Mesodermal cell (in vitro differentiated cells): ENCODE measurements at regions not wholly inside any gene's neighbourhood (a gene's known extent, or its start where the extent isn't known, plus 50 kb on each side); places are given as distances from the start of the nearest gene placed in this dataset.
"Not testable (repeated sequence)": the region's sequence is repeated elsewhere in the genome, so short reads cannot be mapped to it uniquely, and the experiment has no call there.

Experiments
- H3K27ac ChIP-seq: 2 replicates; pipeline ENCODE4 v1.7.0; 2013; ENCODE audit warnings: mild to moderate bottlenecking, low read depth, low read length, moderate library complexity; ENCODE audit not compliant: severe bottlenecking
- H3K36me3 ChIP-seq: 2 replicates; pipeline ENCODE4 v1.7.1; 2013; ENCODE audit warnings: mild to moderate bottlenecking, low read length, moderate library complexity; ENCODE audit not compliant: control insufficient read depth, insufficient read depth
- H3K4me1 ChIP-seq: one replicate; pipeline ENCODE4 v1.7.1; 2013; ENCODE audit warnings: mild to moderate bottlenecking, low read length; ENCODE audit not compliant: insufficient read depth, control insufficient read depth, poor library complexity, severe bottlenecking
- H3K4me3 ChIP-seq: 2 replicates; pipeline ENCODE4 v1.7.0; 2013; ENCODE audit warnings: low read length, control low read depth, mild to moderate bottlenecking; ENCODE audit not compliant: insufficient read depth, poor library complexity, severe bottlenecking; ENCODE audit errors: extremely low read depth
- H3K9me3 ChIP-seq: 2 replicates; pipeline ENCODE4 v1.7.1; 2013; ENCODE audit warnings: mild to moderate bottlenecking, low read length, moderate library complexity; ENCODE audit not compliant: control insufficient read depth
- WGBS, 2 experiments: methylation state at CpG; one replicate each; pipeline ENCODE4 v1.1.5; 2013; ENCODE audit warnings: missing lambda C conversion rate in 2 of 2; ENCODE audit not compliant: insufficient coverage in 2 of 2; 5-methylcytosine and 5-hydroxymethylcytosine counted together

- no peaks in the 10 kb centered on the region for H3K9me3 ChIP-seq
- H3K4me1 ChIP-seq: peaks cover 4% of the 10 kb centered on the region
- H3K36me3 ChIP-seq: no peaks in the 10 kb centered on the region
- H3K27ac ChIP-seq: no peak overlapping the region
- no CpG with 5 or more reads among the region's 2 CpGs for WGBS, 2 experiments
- H3K4me3 ChIP-seq: no peak overlapping the region
Observed at GRCh38 chr2:12903272-12903671, 186.5 kb downstream of the TRIB2 start.

GRCh38 chr2:12910431-12910830, 193.7 kb downstream of the TRIB2 start:
- Histone ChIP-seq H3K36me3 (no peaks in the 10 kb centered on the region), H3K4me3 (no peak overlapping the region), H3K9me3 (no peaks in the 10 kb centered on the region), H3K4me1 (no peaks in the 10 kb centered on the region), H3K27ac (no peak overlapping the region)
- 83% methylated on average over 1 of the region's 2 CpGs; no CpG with 5 or more reads in 1 of the 2 experiments for WGBS, 2 experiments

- Histone ChIP-seq H3K27ac (no peak overlapping the region), H3K4me3 (no peak overlapping the region), H3K36me3 (no peaks in the 10 kb centered on the region), H3K9me3 (no peaks in the 10 kb centered on the region), H3K4me1 (no peaks in the 10 kb centered on the region)
- WGBS, 2 experiments: 80% methylated on average over 1 of the region's 1 CpG; no CpG with 5 or more reads in 1 of the 2 experiments
Observed at GRCh38 chr2:12915787-12916186, 199.1 kb downstream of the TRIB2 start.

GRCh38 chr2:12918138-12918834, 201.6 kb downstream of the TRIB2 start:
- Histone ChIP-seq H3K4me1 (no peaks in the 10 kb centered on the region), H3K27ac (no peak overlapping the region), H3K36me3 (no peaks in the 10 kb centered on the region), H3K4me3 (no peak overlapping the region), H3K9me3 (no peaks in the 10 kb centered on the region)
- 94% methylated on average over 3 of the region's 7 CpGs; no CpG with 5 or more reads in 1 of the 2 experiments for WGBS, 2 experiments

GRCh38 chr2:12918835-12919445, 202.2 kb downstream of the TRIB2 start:
- H3K36me3 ChIP-seq: no peaks in the 10 kb centered on the region
- H3K4me3 ChIP-seq: no peak overlapping the region
- WGBS, 2 experiments: 74 to 89% methylated on average over 3 to 4 of the region's 7 CpGs
- H3K27ac ChIP-seq: no peak overlapping the region
- H3K4me1 ChIP-seq: peaks cover under 1% of the 10 kb centered on the region
- no peaks in the 10 kb centered on the region for H3K9me3 ChIP-seq

- Histone ChIP-seq H3K36me3 (no peaks in the 10 kb centered on the region), H3K4me3 (no peak overlapping the region), H3K4me1 (peaks cover 7% of the 10 kb centered on the region), H3K27ac (no peak overlapping the region), H3K9me3 (no peaks in the 10 kb centered on the region)
- 95 to 100% methylated on average over 2 to 3 of the region's 5 CpGs for WGBS, 2 experiments
Observed at GRCh38 chr2:12921321-12921720, 204.6 kb downstream of the TRIB2 start.

GRCh38 chr2:12923907-12924610, 207.3 kb downstream of the TRIB2 start:
- Histone ChIP-seq H3K4me3 (no peak overlapping the region), H3K4me1 (peaks cover 18% of the 10 kb centered on the region), H3K9me3 (no peaks in the 10 kb centered on the region), H3K27ac (no peak overlapping the region), H3K36me3 (no peaks in the 10 kb centered on the region)
- 80 to 100% methylated on average over 1 of the region's 4 CpGs for WGBS, 2 experiments

GRCh38 chr2:12926641-12927040, 209.9 kb downstream of the TRIB2 start:
- 94 to 97% methylated on average over 15 to 32 of the region's 37 CpGs for WGBS, 2 experiments
- not testable (repeated sequence) for H3K9me3 ChIP-seq, H3K4me3 ChIP-seq

GRCh38 chr2:12928197-12928774, 211.6 kb downstream of the TRIB2 start:
- no peaks in the 10 kb centered on the region for H3K36me3 ChIP-seq
- H3K9me3 ChIP-seq: no peaks in the 10 kb centered on the region
- H3K4me3 ChIP-seq: no peak overlapping the region
- H3K4me1 ChIP-seq: peaks cover 34% of the 10 kb centered on the region
- WGBS, 2 experiments: 78 to 92% methylated on average over 2 to 3 of the region's 5 CpGs
- H3K27ac ChIP-seq: no peak overlapping the region

More at GRCh38 chr2:12926641-12927040, 209.9 kb downstream of the TRIB2 start:
- not testable (repeated sequence) for H3K36me3 ChIP-seq, H3K27ac ChIP-seq
- H3K4me1 ChIP-seq: peaks cover 29% of the 10 kb centered on the region

- Histone ChIP-seq H3K4me1 (peaks cover 34% of the 10 kb centered on the region), H3K9me3 (no peaks in the 10 kb centered on the region), H3K27ac (no peak overlapping the region), H3K36me3 (no peaks in the 10 kb centered on the region), H3K4me3 (no peak overlapping the region)
- 10 to 80% methylated on average over 1 to 2 of the region's 4 CpGs for WGBS, 2 experiments
Observed at GRCh38 chr2:12928775-12929401, 212.2 kb downstream of the TRIB2 start.
